Omental fat pad (tissue), 3 donors: ENCODE measurements at regions not wholly inside any gene's neighbourhood (a gene's known extent, or its start where the extent isn't known, plus 50 kb on each side); places are given as distances from the start of the nearest gene placed in this dataset.

Experiments
- ATAC-seq: fragments of 150-250 bp; one replicate; pipeline ENCODE4 v1.9.1; 2016; ENCODE audit warnings: mild to moderate bottlenecking, moderate library complexity; ENCODE audit not compliant: low FRiP score
- DNase-seq: peaks from one replicate; pipeline ENCODE4 v3.0.0-alpha.2; 2019; ENCODE audit warnings: low spot score
- TF ChIP-seq, protein P1 (sequence below), 3 donors: fragments of 450-650 bp; IDR thresholded peaks; one replicate each; pipeline ENCODE4 v1.5.1; 2016 to 2017; ENCODE audit warnings: antibody characterized with exemption in 3 of 3, mild to moderate bottlenecking in 3 of 3, moderate library complexity in 2 of 3

DNA sequence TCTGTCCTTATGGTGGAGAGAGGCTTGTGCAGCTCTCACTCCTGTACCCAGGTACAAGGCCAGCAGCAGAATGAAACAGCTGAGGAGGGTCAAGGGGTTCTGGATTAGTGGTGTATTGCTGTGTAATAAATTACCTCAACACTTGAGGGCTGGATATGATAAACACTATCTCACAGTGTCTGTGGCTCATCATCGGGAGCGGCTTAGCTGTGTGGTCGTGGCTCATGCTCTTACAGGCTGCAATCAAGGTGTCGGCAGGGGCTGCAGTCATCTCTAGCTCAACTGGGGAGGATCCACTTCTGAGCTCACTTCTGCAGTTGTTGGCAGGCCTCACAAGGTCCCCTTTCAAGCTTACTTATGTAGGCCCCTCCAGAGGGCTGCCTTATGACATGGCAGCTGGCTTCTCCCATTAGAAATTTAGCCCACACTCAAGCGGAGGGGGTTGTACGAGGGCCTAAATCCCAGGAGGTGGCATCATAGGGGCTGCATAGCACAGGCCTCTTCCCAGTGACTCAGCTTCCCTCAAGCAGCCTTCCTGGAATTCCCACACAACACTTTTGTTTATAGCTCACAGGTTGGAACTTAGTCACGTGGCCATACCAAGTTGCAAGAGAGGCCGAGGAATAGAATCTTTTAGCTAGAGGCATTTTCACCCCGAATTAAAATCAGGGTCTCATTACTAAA lies 148.2 kb upstream of the RPS6KA3 start:
- TF ChIP-seq, protein P1, sequence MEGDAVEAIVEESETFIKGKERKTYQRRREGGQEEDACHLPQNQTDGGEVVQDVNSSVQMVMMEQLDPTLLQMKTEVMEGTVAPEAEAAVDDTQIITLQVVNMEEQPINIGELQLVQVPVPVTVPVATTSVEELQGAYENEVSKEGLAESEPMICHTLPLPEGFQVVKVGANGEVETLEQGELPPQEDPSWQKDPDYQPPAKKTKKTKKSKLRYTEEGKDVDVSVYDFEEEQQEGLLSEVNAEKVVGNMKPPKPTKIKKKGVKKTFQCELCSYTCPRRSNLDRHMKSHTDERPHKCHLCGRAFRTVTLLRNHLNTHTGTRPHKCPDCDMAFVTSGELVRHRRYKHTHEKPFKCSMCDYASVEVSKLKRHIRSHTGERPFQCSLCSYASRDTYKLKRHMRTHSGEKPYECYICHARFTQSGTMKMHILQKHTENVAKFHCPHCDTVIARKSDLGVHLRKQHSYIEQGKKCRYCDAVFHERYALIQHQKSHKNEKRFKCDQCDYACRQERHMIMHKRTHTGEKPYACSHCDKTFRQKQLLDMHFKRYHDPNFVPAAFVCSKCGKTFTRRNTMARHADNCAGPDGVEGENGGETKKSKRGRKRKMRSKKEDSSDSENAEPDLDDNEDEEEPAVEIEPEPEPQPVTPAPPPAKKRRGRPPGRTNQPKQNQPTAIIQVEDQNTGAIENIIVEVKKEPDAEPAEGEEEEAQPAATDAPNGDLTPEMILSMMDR (IDR thresholded peaks at IDR 0.05), result no peak
- DNase-seq (no peak), ATAC-seq (no peak)

DNA sequence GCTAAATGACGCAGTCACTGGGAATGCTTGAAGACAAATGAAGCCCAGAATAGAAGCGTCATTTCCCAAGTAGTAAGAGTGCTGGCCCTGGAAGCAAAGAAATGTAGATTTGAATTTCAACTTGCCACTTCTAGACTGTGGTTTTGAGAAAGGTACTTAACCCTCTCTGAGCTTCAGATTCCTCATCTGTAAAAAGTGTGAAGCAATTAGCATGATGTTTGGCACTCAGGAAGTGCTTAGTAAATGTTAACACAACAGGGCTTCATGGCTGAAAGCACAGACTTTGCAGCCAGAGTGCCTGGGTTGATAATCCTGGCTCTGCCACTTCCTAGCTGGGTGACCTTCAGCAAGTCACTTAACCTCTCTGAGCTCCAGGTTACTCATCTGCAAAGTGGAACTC lies 147.4 kb upstream of the RPS6KA3 start:
- DNase-seq, result no peak
- TF ChIP-seq, protein P1 (IDR thresholded peaks at IDR 0.05), result no peak
- no peak for ATAC-seq

DNA sequence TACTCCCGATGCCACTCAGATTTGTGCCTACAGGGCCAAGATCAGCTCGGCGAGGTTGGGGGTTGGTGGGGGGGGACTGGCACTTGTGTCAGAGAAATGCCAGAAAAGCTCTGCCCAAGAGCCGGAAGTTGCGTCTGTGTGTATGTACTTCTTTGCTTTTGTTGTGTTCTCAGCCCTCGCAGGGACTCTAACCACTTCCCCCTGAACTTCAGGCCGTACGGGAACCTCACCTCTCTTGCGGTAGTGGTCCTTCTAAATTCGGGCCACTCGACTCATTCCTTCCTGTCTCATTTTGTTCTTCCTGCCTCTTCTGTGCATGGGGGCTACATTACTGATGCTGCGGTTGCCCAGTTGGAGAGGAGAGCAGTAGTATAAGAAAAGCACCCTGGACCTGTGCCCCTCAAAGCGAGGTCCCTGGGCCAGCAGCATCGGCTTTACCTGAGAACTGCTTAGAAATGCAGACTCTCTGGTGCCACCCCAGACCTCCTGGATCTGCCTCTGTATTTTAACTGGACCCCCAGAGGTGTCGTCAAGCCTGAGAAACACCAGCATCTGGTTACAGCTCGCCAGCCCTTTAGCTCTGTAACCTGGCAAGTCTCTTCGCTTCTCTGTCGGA lies 146.3 kb upstream of the RPS6KA3 start:
- DNase-seq (no peak), ATAC-seq (no peak)
- TF ChIP-seq, protein P1 (IDR thresholded peaks at IDR 0.05), result no peak

DNA sequence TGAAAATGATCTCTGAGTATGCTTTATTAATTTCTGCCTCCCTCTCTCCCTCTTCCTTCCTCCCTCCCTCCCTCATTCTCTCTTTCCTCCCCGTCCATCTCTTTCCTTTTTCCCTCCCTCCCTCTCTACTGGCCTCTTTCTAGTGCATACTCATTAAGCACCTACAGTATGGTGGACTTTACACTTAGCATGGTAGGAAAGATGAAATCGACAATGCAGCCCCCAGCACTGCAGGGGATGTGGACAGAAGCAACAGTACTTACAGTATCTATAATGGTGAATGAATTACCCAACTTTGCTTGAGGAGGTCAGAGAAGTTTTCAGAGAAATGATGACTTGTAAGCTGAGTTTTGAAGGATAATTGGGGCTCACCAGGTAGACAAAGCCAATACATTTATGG lies 143.8 kb upstream of the RPS6KA3 start:
- DNase-seq, result no peak
- ATAC-seq, result no peak
- TF ChIP-seq, protein P1 (IDR thresholded peaks at IDR 0.05), result no peak

DNA sequence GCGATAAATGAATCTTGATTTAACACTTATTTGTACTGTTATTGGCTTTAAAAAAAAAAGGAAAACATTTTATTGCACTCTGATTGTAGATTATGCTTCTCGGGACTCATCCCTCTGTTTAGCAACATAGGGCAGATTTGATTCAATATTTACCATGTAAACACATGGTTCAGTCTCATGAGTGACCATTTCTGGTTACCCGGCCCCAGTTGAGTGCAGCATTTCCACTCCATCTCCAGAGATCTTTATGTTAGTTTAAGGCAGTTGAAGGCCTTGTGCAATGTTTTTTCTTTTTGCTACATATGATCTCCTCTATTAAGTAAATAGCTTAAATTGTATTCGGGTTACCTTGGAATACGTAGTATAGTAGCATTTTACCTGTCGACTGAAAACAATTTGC lies 143.3 kb upstream of the RPS6KA3 start:
- TF ChIP-seq, protein P1 (IDR thresholded peaks at IDR 0.05), result no peak
- DNase-seq, result no peak
- no peak for ATAC-seq

DNA sequence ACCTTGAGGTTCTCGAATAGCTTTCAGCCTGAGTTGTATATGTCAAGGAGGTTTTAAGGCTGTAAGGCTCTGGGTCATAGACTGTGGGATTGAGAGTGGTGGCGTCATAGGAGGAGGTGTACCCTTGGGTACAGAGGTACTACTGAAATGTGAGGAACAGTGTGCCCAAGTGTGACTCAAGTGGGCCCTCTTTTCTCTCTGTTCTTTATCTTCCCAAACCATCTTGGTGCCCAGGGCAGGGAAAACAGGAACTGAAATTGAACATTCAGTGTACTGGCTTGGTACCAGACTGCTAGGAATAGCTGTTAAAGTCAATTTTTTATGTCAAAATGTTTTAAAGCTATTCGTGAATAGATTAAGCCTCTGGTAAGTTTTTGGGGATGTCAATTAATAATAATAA lies 136.2 kb upstream of the RPS6KA3 start:
- ATAC-seq, result no peak
- TF ChIP-seq, protein P1 (IDR thresholded peaks at IDR 0.05), result no peak
- no peak for DNase-seq
